GM04504 (cell line): ENCODE measurements at regions not wholly inside any gene's neighbourhood (a gene's known extent, or its start where the extent isn't known, plus 50 kb on each side); places are given as distances from the start of the nearest gene placed in this dataset.

Experiments
- DNase-seq: peaks from one replicate; pipeline ENCODE4 v3.0.0-alpha.2; 2012; ENCODE audit warnings: low read depth

DNA sequence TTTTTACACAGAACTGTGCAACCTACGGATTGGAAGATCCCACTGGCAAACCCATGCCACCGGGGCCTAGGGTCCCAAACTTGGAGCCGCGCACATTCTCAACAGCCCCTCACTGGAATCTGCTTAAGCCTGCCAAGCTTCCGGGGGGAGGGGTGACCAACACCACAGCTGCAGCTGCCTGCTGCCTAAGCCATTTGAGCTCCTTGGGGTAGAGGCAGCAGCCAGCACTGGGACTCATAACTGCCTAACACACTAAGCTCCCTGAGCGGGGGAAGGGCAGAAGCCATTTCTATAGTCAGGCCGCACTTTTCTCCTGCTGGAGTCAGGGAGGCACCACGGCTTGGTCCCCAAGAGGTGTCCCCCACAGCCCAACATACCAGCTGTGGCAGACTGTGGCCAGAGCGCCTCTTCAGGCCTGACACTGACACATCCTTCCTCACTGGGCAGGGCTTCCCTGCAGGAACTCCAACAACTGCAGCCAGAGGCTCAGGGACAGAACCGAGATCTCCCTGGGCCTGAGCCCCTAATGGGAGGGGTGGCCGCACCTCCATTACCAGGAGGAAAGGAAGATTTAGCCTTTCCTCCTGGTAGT is 270.3 kb upstream of the ECI2 start:
- no peak for DNase-seq

DNA sequence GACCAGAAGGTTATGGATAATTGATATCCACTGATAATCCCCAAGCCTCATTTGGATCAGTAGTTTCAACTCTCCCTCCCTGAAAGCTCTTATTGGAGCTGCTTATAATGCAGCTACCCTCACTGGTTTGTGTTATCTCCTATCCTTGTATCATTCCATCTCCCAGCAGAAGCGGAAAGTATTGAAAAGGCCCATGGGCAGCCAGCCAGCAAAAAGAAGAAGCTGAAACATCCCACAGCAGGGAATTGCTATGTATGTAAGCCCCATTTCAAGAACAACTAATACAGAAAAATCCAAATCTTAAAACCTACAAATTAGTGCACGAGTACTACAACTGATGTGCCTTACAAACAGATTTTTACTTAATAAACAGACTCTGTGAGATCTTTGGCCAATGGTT is 269.0 kb upstream of the ECI2 start:
- no peak for DNase-seq

DNA sequence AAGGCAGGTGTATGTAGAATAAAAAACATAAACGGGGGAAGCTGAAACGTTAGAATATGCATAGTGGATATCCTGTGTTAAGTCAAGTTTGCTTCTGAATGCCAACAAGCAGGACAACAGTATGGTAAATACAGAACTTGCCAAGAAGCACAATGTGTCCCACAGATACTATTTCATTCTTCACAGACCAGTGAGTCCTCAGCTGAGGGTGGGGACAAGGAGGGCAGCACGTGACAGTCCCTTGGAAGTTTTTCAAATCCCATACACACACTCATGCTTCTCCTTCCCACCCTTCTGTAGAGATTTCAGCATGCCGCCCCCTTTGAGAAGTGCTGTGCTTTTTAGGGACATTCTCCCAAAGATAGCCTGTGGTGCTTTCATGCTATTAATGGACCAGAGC is 268.5 kb upstream of the ECI2 start:
- DNase-seq = no peak

DNA sequence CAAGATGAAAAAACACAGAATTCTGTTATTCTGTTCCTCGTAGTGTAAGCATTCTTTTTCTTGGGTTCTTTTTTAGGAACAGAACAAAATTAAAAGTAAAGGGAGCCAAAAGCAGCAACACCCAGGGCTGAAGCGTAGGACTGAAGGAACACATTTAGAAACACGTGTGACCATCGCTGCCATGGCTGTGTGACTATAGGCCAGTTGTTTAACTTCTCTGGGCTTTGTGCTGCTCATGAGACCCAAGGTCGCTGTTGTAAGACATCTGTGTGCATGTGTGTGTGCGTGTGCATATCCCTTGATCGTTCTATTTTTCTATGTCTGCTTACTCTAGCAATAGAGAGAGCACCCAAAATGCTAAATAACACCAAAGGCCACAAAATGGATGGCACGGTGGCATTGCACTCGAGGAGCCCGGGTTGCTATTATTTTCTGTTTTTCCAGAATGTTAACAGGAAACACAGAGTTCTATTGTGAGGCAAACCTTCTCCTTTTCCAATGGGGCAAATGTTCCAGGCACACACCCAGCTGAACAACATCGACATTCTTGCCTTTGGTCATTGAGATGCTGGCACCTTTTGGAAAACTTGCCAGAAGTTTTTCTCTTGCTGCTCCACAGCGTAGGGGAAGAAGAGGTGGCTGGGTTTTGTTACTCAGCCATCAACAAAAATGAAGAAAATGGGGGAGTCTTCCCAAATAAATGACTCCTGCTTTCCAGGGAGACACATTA is 267.8 kb upstream of the ECI2 start:
- no peak for DNase-seq

DNA sequence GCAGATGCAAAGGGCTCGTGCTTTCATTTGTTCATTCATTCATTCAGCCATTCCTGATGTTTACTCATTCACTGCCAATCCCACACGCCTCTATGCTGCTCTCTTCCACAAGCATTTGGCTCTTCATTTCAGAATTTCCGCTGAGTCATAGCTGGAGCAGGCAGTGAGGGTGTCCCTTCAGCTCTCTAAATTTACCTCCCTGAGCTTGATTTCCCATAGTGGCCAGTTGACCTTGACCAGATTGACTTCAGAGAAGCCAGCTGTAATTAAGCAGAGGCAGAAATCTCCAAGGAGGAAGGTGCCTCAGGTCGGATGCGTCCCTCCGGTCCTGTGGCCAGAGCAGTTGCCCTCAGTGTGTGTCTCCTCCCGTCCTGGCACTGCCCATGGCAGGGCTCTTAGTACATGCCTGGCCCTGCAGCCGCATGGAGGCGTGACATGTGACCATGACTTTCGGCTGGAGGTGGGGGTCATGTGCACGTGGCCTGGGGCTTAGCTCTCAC is 267.2 kb upstream of the ECI2 start:
- peak; percentile 67 for DNase-seq

DNA sequence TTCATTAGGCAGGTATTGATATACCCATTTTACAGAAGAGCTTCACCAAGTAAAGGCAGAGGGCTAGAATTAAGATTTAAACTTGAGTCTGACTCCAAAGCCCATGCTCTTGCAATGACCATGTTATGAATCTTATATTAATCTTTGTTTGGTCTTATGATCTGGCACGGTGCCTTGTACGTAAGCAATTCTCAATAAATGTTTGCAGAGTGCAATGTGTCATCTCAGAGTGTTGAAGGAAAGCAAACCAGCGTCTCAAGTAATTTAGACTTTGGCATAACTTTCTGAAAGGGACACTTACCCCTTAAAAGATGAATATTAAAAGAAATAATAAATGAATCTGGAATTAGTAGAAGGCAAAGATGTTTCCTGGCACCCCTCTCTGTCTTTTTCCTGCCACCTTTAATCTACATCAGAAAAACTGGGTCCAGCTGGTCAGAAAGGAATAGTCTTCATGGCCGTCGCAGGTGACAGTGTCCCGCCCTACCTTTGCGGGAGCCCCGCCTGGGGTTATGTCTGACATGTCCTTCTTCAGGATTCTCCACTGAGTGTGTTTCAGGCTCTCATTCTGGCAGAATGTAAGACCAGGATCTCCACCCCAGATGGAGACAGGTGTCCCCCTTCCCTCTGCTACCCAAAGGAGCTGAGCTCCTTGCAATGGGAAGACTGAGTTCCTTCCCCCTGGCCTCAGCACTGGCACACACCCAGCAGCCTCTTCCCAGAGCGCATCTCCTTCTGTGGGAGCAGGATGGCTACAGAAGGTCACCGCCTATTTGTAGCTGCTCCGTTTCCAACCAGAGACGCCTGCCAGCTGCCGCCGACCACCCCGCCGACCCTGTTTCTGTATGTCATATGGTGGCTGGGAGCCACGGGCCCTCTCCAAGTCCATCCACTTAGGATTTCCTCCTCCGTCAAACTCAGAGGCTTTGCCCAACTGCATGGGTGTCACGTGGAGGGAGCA is 266.3 kb upstream of the ECI2 start:
- no peak for DNase-seq

DNA sequence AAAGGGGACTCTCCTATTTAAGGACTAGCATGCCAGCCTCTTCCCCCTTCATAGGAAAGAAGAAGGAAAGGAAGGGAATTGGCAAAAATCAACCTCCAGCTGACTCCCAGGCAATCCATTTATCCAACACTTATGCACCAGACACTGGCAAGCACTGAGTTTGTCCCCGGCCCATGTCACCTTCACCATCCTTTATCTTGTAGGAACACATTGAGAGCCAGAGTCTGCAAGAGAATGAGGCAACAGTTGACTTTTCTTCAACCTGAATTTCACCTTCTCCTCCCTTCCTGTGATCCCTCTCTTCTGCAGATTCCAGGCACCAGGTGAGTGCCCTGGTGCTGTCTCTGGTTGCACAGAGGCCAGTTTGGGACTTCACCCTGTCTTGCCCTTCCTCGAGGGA is 264.3 kb upstream of the ECI2 start:
- DNase-seq = no peak

DNA sequence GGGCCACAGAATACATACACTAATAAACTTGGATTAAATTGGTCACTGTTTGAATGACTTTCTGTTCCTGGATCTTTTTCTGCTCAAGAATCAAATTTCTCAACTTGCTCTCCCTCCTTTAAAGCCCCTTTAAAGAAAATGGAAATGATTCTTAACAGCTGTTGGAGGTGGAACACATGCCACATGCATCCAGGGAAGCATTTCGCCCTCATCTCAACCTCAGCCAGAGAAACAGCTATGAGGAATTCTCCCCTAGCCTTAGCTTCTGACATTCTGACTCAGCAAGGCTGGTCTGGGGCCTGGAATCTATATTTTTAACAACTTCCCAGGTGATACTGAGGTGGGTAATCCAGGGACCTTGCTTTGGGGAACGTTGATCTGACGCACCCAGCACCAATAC is 263.4 kb upstream of the ECI2 start:
- DNase-seq = no peak

DNA sequence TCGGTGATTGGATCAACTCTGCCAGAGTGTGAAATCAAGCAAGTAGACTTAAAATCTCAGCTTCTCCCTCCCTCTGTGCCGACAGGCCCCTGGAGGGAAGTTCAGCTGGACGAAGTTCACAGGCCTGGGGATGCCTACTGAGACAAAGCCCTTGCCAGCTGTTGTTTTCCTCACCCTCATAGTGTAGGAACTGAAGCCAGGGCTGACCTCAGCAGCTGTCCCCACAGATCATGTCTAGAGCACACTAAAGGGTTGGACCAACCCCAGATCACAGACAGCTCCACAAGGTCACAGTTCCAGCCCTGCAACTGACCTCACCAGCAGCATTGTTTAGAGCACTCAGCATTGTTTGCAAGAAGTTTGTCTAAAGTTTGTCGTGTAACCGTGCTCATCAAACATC is 261.9 kb upstream of the ECI2 start:
- no peak for DNase-seq

DNA sequence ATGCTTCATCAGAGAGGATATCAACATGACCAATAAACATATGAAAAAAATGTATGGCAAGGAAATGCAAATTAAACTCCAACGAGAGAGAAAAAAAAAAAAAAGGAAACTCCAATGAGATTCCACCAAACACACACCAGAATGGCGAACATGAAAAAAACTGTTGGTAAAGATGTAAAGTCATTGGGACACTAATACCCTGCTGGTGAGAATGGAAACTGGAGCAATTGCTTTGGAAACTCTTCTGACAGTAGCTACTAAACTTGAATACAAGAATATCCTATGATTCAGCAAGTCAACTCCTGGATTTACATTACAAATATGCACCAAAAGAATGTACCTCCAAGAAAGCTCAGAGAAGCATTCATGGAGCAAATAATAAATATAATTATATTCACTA is 260.7 kb upstream of the ECI2 start:
- no peak for DNase-seq

DNA sequence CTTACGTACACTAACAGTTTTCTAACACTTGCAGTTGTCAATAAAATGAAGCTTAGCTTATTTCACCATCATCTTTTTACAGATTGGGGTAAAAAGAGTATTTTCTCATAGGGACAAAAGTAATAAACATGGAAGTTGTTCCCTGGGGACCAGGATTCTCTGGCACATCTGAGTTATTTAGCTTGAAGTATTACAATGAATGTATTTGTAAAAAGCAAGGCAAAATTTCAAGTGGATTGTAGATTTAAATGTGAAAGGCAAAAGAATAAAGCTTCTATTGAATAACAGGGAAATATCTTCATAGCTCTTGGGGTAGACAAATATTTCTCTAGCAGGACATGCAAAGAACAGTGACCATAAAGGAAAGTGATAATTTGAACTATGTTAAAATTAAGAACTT is 260.0 kb upstream of the ECI2 start:
- DNase-seq = no peak

DNA sequence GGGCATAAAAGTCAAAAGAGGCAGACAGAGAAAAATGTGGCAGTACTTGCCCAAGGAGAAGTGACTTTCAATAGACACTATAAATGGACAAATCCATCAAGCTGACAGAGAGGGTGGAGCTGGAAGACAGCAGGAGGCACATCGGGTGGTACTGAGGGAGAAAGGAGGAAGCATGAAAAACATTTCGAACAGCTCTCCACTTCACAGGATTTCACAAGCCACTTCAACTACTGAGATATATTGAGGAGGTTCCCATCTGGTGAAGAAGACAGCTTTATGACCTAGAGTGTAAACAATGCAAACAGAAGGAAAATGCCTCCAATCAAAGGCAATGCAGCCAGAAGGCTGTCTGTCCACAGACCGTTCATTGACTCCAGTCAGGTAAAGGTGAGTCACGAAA is 259.4 kb upstream of the ECI2 start:
- DNase-seq = no peak

DNA sequence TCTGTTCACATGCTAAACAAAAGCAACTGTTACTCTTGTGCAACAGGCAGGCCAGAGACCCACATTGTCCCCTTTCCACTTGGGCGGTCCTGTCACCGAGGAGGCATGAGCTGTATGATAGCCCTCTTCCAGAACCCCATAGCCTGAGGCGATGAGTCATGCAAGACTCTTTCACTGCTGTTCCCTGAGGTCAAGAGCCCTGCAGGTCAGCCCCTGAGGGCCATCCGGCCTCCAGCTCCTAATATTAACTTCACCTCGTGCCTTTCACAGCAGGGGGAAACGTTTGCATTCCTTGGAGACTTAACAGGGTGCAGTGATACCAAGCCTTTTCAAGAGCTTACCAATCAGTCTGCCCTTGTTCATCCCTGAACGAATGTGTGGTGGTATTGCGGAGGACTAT is 253.3 kb upstream of the ECI2 start:
- no peak for DNase-seq

DNA sequence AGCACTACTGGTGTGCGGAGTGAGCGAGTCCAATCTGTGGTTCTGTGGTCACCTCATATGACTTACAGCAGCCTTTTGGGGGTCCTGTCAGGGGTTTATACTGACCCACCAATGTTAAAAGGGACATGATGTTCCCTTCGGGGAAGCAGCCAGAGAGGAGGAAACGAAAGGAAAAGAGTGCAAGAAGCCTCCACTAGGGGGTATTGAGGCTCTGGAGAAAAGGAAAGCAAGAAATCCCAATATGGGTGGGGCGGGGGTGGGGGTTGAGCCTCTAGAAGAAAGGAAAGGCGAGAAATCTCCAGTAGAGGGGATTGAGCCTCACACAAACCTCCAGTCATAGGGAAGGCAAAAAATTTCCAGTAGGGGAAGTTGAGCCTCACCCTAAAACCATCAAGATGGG is 249.3 kb upstream of the ECI2 start:
- DNase-seq = no peak

DNA sequence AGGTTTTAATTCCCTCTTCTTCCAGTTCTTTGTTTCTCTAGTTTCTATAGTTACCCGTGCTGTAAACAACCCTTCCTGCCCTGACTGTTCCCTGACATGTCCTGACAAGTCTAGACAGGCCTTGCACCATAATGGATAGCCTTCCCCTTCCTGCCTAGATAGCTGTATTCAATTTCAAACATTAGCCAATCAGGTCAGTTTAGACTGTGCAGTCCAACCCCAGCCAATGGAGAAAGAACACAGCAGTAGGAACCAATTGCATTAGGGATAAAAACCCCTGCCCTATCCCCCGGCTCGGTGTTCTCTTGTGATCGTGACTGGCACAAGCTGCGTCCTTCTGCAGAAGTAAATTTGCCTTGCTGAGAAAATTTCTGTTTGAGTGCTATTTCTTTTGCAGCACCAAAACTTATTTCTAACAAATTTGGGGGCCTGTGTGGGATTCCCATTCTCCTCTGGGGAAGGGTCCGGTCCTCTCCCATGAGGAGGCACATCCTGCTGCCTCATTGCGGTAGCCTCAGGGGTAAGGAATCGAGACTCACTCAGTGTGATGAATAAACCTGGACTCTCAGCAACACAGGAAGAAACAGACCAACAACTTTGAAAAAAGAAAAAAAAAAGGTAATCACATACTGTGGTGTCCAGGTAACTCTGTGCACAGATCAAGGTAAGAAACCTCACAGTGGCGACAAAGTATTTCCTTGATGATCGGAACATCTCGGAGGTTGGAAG is 248.7 kb upstream of the ECI2 start:
- no peak for DNase-seq

DNA sequence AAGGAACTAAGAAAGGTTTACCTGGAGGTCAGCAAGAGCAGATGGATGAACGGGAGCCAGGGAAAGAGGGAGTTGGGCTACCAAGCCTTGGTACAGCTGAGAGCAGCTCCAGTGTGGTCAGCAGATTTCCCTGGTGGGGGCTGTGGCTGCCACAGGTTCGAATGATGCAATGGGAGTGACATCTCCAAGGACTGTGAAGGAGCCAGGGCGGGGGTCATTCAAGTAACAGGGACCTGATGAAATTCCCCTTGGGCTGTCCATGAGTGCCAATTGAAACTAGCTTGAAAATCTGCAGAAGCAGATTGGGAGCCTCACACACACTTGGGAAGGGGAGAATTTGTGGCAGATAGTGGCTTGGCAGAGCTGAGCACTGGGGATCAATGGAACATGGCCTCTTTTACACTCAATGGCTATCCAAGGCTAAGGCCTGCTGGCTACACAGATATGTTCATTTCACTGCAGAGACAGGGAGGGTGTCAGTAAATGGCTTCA is 247.0 kb upstream of the ECI2 start:
- no peak for DNase-seq

DNA sequence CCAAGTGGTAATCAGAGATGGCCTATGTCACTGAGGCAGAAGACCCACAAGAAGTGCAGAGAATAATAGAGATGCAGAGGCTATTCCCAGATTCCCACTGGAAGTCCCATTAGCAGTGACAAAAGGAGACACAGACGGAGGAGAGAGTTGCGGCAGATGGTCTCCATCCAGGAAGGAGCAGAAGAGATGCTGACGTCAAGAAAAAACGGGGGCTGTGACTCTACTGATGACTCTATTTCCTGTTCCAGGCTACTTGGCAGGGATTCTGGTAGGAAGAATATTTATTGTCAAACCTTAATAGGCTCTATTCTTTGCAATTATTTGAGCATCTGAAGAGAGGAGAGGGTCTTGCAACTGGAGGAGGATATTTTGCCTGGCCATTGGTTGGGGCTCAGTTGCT is 246.0 kb upstream of the ECI2 start:
- no peak for DNase-seq

DNA sequence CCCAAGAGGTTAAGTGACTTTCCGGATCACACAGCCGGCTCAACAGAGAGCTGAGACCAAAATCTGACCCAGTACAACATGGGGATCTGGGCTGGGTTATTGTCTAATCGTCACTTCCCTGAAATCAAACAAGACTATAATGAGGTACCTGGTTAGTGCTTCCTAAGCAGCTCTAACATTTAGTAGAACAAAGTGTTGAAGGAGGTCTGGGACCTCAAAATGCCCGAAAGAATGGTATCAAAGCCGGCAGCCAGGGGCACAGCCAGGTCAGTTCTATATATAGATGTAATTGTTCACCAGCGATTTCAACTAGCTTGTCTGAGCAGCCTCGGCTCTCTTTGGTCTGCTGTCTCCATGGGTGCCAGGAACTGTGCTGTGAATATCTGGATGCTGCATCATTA is 245.5 kb upstream of the ECI2 start:
- no peak for DNase-seq

DNA sequence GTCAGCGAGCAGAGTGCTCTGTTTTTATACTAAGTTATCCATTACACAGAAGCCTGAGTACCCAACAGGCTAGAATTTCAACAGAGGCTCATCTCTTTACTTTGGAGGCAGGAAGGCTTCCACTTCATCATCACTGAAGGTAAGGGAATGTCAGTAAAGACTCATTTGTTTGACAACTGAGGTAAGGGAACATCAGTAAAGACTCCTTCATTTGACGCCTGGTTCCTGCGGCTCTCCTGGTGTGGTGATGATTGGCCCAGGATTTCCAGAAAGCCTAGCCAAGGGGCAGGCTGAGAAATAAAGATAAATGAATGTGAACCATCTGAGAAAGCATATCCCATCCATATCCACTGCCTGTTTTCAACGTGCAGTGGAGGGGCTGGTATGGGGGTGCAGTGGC is 244.6 kb upstream of the ECI2 start:
- no peak for DNase-seq

DNA sequence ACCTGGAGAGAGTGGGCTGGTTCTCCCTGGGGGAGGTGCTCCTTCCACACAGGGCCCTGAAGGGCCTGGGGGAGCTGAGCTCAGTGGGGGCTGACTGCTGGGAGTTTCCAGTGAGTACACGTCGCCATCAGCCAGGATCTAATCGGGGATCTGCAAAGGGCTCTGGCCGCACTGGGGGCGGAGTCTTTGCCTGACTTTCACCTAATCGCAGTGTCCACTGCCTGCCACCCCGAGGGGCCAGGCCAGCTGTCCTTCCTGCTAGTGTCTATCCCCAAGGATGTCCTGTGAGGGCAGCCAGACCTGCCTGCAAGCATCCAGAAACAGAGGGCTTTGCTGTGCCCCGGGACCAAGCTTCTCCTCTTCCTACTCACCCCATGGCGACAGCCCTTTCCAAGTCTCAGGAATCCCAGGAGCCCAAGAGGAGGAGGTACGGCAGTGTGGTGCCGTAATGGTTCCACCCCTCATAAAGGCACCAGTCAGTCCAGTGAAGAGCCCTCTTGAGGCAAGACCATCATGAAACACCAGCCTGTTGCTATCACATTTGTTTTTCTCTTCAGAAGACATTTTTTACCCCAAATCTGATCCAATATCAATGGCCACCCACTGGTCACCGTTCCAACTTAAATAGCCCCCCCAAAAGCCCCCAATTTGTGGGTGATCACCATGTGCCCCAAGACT is 243.1 kb upstream of the ECI2 start:
- DNase-seq = no peak

DNA sequence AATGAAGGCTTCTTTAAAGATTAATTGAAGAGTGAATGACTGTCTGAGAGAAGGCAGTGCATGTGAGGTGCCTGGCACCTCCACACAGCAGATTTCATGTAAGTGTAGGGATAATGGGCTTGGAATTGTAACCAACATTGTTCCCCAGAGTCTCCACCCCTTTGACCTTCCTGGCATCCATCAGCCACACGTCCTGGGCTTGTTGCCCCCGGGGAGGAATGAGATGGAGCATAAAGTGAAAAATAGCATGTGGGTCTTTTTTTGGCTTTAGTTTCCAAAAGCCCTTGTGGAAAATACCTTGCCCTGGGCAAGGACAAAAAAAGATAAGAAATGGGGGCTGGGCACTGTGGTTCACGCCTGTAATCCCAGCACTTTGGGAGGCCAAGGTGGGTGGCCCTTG is 242.2 kb upstream of the ECI2 start:
- no peak for DNase-seq

DNA sequence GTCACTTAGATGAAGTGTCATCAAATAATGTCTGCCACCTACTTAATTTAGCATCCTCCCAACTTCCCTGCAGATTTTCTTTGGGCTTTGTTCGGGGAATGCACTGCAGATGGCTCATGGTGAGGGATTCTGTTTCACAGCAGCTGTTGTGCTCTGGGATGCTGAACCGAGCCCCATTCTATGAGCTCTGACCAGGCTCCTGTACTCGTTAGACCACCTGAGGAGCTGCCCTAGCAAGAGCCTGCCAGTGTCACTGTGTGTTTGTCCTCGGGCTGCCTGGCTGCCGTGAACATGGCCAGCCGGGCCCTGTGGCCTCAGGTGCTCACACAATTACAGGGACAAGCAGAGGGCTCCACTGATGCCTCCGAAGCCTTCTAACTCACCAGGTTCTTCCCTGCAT is 238.8 kb upstream of the ECI2 start:
- no peak for DNase-seq
